ENCODE measurements at regions not wholly inside any gene's neighbourhood (a gene's known extent, or its start where the extent isn't known, plus 50 kb on each side); places are given as distances from the start of the nearest gene placed in this dataset.

DNA sequence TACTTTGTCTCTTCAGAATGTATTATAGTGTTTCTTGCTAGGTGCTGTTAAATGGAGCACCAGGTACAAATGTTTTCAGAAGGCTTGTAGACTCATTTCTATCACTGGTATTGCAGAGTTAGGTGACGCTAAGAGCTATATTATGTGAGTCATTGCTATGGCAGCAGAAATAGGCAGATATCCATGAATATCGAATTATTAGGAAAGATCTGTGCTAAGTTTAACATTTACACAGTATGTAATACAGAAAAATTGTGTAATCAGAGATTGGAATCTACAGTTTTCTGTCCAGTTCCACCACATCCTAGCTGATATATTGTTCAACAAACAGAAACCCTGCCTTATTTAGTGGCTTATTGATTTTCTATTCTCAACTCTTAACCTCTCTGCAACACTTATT, 1025.5 kb downstream of the STIM2 start:
- TF ChIP-seq GATA3 (IDR thresholded peaks at IDR 0.05; ENCODE audit: low read depth, low read length) (no peak), GATA2 (IDR thresholded peaks at IDR 0.05; ENCODE audit: low read depth, low read length) (no peak)

Measured in SH-SY5Y (cell line).